HG03175 (cell line): ENCODE measurements at regions not wholly inside any gene's neighbourhood (a gene's known extent, or its start where the extent isn't known, plus 50 kb on each side); places are given as distances from the start of the nearest gene placed in this dataset.

ENCODE experiments used
- ATAC-seq: cut with Tn5 transposase; IDR thresholded peaks from one replicate; pipeline ENCODE4 v1.9.1; 2021; ENCODE audit warnings: mild to moderate bottlenecking, moderate library complexity; ENCODE audit not compliant: unreplicated experiment

DNA sequence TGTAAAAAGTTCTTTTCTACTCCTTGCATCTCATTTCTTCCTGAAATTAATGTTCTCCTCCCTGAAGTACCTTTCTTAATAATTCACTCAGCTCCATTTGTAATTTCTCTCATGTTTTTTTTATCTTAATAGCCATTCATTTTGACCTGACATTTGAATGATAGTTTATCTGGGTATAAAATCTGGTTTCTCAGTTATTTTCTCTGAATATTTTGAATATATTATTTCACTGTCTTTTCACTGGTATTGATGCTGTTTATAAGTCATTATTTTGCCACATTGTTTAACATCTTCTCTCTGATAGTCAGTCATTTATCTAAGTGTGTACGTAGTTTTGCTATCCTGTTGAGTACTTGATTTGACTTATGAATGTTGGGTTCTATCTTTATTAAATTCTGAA is 68.8 kb upstream of the ARHGAP18 start:
- no peak for ATAC-seq

GRCh38 chr6:129777371-129777770 is 67.4 kb upstream of the ARHGAP18 start:
- no peak for ATAC-seq

DNA sequence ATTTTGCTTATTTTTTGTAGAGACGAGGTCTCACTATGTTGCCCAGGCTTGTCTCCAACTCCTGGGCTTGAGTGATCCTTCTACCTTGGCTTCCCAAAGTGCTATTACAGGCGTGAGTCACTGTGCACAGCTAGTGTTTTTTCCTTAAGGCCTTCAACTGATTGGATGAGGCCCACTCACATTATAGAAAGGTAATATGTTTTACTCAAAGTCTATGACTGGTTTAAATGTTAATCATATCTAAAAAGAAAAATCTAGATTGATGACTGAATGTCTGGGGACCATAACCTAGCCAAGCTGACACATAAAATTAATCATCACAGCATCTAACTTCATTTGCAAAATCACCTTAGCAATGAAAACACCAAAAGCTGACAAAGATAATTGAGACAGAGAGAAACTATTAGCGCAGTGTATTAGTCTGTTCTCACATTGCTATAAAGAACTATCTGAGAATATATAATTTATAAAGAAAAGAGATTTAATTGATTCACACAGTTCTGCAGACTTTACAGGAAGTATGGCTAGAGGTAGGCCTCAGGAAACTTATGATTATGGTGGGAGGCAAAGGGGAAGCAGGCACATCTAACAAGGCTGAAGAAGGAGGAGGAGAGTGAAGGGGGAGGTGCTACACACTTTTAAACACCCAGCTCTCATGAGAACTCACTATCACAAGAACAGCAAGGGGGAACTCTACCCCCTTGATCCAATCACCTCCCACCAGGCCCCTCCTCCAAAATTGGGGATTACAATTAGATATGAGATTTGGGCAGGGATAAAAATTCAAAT is 66.8 kb upstream of the ARHGAP18 start:
- ATAC-seq = no peak

GRCh38 chr6:129774697-129775447 is 64.9 kb upstream of the ARHGAP18 start:
- no peak for ATAC-seq

DNA sequence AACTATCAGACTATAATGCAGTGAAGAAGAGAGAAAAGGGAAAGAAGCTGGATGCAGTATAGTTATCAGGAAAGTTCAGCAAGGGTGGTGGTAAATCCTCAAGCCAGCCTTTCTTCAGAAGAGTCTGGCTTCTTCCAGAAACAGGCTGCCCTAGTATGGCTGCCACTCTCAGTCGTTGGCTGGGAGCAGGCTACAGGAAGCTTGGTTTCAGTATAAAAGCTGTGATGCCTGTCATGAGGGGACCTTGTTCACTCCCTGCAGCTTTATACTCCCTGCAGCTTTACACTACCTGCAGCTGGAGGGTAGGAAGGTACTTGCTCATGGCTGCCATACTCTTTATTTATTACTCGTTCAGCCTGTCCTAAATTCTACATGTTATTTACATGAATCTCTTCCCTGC is 63.3 kb upstream of the ARHGAP18 start:
- ATAC-seq = no peak

GRCh38 chr6:129771678-129772077 is 61.7 kb upstream of the ARHGAP18 start:
- ATAC-seq = no peak

DNA sequence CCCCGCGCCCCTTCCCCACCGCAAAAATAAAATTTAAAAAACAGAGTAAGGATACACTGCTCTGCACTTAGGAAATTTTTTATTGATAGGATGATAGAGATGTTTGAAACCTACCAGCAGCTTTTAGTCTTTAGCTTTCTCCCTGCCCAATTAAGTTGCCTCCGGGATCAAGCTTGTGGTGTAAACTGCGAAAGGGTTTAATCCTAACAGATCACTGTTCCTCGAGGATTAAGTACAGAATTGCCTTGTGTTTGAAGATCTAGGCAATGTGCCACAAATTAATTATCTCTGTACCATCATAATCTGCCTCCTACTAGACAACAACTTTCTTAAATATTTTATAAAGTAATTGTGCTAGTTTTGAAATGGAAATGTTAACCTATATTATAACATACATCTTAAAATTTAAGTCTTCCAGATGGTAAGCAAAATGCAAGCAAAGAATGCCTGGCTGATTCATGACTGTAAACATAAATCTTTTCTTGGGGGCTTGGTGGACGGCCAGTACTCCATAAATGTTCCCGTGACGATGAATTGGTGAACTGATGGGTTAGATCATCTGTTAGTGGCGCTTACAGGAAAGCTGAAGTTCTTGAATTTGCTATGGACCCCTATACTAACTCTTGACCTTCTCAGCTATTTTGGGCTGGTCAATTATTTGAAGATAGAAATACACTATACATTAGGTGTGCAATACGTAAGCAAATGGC is 58.0 kb upstream of the ARHGAP18 start:
- ATAC-seq = no peak

DNA sequence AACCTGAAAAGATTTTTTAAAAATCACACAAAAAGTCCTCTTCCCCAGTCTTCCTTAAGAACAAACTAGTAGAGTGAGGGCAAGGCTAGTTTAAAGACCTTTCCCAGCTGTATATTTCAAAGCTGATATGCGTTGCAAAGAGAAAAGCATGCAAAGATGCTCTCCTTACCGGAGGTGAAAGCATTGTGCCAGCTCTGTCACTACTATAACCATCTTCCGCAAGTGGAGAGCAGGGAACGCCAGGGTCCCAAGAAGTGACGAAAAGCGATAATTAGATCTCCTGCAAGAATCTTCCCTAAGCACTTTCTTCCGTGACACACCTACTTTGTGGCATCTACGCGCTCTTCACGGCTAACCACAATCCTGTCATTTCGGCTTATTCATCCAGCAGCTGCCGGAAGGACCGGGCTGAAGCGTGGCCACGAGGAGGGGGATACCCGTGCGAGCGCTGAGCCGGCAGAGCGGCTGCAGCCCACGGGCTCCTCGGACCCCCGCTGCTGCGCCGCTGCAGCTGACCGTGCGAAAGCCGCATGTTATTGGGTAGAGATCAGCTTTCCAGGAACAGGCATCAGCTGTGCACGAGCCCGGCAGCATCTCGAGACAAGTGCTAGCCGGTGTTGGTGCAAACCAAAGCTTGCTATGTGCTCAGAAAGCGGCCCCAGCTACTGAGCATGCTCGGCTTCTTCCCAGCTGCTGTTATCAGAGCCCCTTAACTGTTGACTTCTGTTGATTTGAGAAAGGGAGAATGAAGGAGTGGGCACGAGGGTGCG is 57.2 kb upstream of the ARHGAP18 start:
- peak; percentile 88 for ATAC-seq

GRCh38 chr6:129764761-129765407 is 54.9 kb upstream of the ARHGAP18 start:
- no peak for ATAC-seq

DNA sequence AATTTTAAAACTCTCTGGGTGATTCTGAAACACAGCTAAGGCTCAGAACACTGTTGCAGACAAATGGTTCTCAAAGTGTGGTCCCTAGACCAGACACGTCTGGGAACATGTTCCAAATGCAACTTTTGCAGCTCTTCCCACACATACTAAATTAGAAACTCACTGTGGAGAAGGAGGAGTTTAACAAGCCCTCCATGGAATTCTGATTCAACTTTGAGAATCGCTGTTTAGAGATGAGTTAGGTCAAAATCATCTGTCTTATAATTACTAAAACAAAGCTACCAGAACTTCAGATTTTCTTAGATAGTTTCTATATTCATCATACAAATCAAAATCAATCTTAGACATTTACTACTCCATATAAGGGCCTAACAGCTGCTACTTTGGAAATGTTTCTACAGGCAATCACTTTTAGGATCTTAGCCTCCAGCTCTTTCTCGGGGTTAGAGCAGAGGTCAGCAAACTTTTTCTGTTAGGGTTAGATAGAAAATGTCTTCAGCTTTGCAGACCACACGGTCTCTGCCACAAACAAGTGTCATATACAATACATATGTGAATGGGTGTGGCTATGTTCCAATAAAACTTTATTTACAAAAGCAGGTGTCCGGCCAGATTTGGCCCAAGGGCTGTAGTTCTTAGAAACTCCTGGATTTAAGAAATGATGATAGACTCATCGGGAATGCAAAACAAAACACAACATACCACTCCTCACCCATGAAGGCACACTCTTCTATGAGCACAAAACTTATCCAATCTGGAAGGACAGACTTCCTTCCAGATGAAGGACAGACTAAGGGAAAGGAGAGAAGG is 50.0 kb upstream of the ARHGAP18 start:
- ATAC-seq = no peak
